ENCODE measurements at regions not wholly inside any gene's neighbourhood (a gene's known extent, or its start where the extent isn't known, plus 50 kb on each side); places are given as distances from the start of the nearest gene placed in this dataset.

DNA sequence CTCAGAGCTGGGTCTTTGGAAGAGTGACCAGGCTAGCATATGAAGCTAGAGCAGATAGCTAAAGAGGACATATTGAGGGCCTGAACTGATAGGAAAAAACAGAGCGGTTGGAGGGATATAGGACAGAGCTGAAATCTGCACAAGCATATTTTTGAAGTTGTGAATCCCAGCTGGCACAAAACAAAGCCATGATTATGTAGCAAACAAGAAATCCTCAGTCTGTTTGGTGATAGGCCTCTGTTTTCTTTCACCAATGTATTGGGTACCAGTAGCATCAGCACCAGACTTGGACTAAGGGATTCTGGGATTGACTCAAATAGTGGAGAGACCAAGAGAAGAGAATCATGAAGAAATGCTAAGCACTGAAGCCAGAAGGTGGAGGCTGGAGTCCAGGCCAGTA lies 151.0 kb downstream of the FAM43A start:
- no peak for DNase-seq (ENCODE audit: low read depth in 2 of 2)

GRCh38 chr3:194837457-194838127 lies 151.9 kb downstream of the FAM43A start:
- DNase-seq (ENCODE audit: low read depth in 2 of 2): no peak

- DNase-seq (ENCODE audit: low read depth in 2 of 2): no peak
These were observed 152.6 kb downstream of the FAM43A start for GRCh38 chr3:194838236-194838635.

- DNase-seq (ENCODE audit: low read depth in 2 of 2): no peak
These were observed 155.2 kb downstream of the FAM43A start for GRCh38 chr3:194840661-194841514.

DNA sequence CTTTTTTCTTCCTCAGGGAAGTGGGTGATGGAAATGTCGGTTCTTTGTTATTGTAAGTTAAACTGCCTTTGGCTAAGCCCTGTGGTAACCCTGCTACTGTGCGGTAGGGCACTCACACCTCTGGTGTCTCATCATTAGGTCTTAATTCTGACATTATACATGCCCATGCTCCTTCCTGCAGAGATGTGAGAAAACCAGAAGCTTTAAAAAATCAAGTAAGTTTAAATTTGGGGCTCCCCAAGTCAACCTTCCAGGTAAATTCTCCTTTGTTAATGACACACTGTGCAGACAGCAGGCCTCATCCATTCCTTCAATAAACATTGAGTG lies 155.8 kb downstream of the FAM43A start:
- no peak for DNase-seq (ENCODE audit: low read depth in 2 of 2)

GRCh38 chr3:194843556-194843955 lies 157.9 kb downstream of the FAM43A start:
- no peak for DNase-seq (ENCODE audit: low read depth in 2 of 2)

DNA sequence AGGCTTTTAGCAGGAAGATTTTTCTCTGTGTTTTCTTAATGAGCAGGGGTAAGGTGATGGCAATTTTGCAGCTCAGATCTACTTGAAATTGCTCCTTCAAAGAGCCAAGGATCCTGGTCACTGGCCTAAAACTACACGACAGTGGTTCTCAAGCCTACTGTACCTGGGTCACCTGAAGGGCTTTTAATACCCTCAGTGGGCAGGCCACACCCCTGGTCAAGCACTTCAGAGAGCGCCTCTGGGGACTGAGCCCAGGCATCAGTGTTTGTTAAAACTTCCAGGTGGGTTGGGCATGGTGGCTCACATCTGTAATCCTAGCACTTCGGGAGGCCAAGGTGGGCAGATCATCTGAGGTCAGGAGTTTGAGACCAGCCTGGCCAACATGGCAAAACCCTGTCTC lies 158.4 kb downstream of the FAM43A start:
- DNase-seq (ENCODE audit: low read depth in 2 of 2): no peak

DNA sequence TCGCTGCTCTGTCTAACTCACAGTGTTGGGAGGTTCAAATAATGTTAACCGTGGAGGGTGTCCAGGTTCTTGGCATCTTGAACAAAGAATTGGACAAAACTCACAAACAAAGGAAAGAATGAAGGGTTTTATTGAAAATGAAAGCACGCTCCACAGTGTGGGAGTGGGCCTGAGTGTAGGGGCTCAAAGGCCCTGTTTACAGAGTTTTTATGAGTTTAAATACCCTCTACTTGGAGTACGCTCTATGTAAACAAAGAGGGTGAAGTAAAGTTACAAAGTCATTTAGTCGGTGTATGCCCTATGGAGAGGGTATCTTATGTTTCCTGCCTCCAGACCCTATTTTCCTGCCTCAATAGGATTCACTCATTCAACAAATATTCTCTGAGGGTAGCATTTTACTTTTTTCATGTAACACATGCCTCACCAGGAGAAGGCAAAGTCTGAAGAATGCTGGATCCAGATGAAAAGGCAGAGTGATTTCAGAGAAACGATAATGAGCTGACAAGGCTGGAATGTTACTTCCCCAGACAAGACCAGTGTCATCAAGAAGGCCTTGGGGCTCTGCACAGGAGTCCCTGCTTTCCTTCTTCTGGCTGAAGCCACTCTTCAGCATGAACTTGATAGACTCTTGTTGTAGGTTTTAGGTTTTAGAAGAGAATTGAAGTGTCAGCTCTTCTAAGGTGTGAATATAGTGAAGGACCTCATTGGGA lies 163.6 kb downstream of the FAM43A start:
- no peak for DNase-seq (ENCODE audit: low read depth in 2 of 2)

DNA sequence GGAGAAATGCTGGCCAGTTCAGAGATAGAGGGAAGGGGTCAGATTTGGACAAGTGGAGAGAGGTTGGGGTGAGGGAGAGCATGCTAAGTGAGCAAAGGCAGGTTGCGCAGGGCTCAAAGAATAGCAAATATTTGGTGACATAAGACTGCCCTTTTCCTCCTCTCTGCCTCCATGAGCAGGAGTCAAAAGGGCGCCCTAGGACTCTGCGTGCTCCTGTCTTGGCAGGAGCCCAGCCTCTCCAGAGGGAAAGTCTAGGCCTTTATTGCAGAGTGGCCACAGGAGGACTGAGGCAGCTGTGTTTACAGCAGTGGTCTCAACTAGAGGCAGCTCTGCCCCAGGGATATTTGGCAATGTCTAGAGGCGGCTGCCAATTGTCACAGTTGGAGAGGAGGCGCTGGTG lies 165.6 kb downstream of the FAM43A start:
- no peak for DNase-seq (ENCODE audit: low read depth in 2 of 2)

DNA sequence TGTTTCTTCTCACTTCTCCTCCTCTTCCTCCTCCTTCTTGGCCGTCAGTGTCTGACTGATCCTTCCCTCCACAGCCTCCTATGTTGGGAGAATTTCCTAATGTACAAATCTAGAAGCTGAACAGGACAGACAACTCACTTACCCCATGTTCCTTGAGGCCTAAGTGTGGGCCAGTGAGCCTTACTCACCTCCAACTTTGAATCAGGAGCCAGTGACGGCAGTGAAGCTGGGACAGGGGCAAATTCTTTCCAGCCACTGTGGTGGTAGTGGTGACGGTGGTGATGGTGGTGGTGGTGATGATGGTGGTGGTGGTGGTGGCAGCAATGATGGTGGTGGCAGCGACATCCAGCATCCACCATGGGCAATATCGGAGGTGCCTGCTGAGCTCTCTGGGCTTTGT lies 166.3 kb downstream of the FAM43A start:
- no peak for DNase-seq (ENCODE audit: low read depth in 2 of 2)

DNA sequence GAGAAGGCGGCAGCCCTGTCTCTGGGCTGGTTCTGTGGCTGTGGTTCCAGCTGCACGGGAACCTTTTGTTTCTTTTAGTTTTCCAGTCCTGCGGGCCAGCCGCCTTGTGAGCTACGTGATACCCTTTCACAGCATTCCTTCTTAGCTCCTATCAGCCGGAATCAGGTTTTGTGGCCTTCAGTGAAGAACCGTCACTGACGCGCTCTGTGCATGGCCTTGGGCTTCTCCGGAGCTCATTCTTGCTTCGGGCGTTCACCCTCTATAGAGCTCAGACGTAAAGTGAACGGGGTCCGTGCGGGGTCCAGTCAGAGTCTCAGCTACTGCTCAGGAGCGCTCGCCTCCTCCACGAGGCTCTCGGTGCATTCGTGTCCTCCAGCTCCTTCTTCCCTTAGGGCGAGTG lies 166.7 kb downstream of the FAM43A start:
- DNase-seq (ENCODE audit: low read depth in 2 of 2): no peak

DNA sequence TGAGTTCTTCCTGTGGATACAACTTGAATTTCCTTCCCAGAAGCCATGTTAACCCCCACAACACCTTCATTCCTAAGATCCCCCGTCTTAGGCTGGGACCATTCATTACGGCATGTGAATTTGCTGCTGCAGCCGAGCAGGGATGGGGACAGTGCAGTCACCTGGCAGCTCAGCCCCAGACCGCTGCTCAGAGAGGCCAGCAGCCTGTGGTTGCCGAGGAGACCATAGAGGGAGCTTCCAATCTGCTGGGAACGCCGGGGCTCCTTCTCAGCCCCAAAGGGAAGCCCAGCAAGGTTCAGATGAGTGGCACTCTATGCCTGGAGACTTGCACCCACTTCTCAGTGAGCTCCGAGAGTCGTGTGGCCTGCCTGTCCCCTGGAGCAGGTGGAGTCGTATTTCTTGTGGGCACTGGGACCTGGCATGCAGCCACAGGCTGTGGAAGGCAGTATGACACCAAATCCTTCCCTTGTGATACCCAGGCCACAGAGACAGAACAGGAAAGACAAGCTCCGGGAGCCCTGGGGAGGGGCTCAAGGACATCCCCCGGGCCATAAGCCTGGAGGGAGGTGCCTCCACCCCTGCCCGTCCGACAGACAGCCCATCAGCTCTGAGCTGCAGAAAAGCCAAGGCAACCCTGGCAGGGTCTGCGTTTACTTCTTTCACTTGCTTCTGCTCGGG lies 167.3 kb downstream of the FAM43A start:
- no peak for DNase-seq (ENCODE audit: low read depth in 2 of 2)

- DNase-seq (ENCODE audit: low read depth in 2 of 2): no peak
These were observed 168.5 kb downstream of the FAM43A start for GRCh38 chr3:194854206-194854605.

- no peak for DNase-seq (ENCODE audit: low read depth in 2 of 2)
These were observed 169.1 kb downstream of the FAM43A start for GRCh38 chr3:194854659-194855390.

DNA sequence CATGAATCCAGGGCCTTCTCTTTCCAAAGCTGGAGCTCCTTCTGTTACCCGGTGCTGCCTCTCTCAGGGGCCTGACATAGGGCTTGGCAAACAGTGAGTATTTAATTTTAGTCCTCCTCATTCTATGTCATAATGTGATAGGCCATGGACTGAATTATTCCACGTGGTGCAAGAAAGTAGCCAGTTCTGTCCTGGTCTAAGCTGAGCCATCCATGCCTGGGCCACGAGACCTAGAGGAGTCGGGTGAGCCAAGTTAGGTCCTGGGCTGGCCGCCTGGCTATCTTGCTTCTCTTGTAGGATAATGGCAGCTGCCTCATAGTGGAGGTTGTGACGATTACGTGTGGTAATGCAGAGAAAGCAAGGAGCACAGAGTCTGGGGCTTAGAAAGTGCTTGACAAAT lies 170.6 kb downstream of the FAM43A start:
- no peak for DNase-seq (ENCODE audit: low read depth in 2 of 2)

DNA sequence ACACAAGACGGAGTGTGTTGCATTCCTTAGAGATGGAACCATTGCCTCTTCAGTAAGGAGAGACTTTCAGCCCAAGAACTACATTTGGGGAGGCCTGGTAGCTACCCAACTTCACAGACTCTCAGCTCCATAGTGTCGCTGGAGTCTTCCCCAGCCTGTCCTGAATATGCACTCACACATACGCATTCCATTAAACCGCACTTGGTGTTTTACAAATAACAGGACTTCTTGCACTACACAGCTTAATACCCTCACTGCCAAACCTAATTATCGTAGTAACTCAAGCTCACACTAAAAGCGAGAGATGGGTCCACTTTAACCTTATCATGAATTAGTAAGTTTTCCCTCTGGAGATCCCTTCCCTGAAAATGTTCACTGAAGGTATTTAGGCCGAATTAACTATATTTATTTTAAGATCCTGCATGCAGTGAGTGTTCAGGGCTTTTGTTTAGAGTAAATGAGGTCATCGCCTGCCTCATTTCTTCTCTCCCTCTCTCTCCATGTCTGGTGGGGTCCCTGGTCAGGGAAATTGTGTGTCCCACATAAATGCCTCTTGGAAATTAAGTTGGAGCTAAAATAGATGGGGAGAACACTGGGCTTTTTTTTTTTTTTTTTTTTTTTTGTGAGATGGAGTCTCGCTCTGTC lies 171.9 kb downstream of the FAM43A start:
- DNase-seq (ENCODE audit: low read depth in 2 of 2): no peak

GRCh38 chr3:194858382-194858781 lies 172.7 kb downstream of the FAM43A start:
- no peak for DNase-seq (ENCODE audit: low read depth in 2 of 2)

- no peak for DNase-seq (ENCODE audit: low read depth in 2 of 2)
These were observed 175.0 kb downstream of the FAM43A start for GRCh38 chr3:194860725-194861124.

DNA sequence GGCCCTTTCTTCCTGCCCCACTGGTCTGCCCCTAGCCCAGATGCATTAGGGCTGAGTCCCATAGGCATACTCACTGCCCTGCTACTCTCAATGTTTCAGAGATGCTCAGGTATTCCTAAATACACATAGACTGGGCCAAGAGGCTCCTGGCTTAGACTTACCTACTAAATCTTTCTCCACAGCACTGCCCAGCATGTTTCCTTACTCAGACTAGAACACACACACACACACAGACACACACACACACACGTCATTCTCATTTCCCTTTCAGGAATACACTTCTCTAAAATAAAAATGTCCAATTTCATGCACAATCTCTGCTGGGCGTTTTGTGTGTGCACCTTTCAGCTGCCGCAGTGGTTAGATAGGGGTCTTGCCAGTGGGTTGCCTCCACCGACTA lies 175.7 kb downstream of the FAM43A start:
- no peak for DNase-seq (ENCODE audit: low read depth in 2 of 2)

DNA sequence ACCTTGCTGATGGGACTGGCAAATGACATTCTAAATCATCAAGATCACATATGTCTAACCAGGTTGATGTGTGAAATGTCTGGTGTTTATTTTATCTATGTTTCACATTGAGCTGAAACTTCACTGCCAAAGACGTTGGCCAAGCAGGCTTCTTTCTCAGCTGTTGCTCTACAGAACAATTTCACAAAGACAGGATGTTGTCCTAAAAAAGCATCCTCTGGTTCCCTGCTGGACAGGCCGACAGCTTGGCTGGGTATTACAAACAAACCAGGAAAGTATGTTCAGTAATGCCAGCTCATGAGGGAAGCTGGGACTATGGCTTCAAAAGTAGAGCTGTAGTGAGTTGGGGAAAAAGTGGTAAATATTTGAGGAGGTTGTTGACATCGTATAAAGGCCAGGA lies 179.4 kb downstream of the FAM43A start:
- DNase-seq (ENCODE audit: low read depth in 2 of 2): no peak

DNA sequence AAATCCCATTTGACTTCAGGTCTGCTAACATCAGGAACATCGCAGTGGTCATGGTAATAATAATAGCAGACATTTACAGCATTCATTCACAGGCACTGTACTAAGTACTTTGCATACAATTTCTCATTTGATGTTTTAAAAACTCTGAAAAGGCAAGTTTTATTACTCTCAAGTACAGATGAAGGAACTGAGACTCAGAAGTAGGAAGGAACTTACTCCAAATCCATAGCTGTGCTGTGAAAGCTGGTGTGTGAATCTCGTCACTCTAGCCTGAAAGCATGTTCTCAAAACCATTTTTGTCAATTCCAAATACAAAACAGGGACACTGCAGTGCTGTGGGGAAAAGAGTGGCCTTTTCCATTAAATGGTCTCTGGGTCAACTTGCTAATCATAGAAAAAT lies 179.9 kb downstream of the FAM43A start:
- DNase-seq (ENCODE audit: low read depth in 2 of 2): no peak

Measured in stimulated activated CD4-positive, alpha-beta T cell treated with anti-CD3 and anti-CD28 coated beads, Interleukin-4, amount 100 ng/mL, for 48 hours (primary cell).